D341Med (cell line): ENCODE measurements at regions not wholly inside any gene's neighbourhood (a gene's known extent, or its start where the extent isn't known, plus 50 kb on each side); places are given as distances from the start of the nearest gene placed in this dataset.
"Not testable (repeated sequence)": the region's sequence is repeated elsewhere in the genome, so short reads cannot be mapped to it uniquely, and the experiment has no call there.

ENCODE experiments used
- DNase-seq: peaks from one replicate; pipeline ENCODE4 v3.0.0; 2012; ENCODE audit warnings: low spot score

- no peak for DNase-seq
Observed at GRCh38 chr14:34173916-34174315, 223.0 kb upstream of the EGLN3 start.

GRCh38 chr14:34172550-34173368 lies 221.9 kb upstream of the EGLN3 start:
- DNase-seq, result no peak

- DNase-seq, result no peak
Observed at GRCh38 chr14:34172173-34172451, 221.2 kb upstream of the EGLN3 start.

- DNase-seq, result no peak
Observed at GRCh38 chr14:34171431-34172172, 220.7 kb upstream of the EGLN3 start.

GRCh38 chr14:34170882-34171281 lies 220.0 kb upstream of the EGLN3 start:
- DNase-seq, result no peak

GRCh38 chr14:34169561-34169960 lies 218.7 kb upstream of the EGLN3 start:
- DNase-seq, result no peak

GRCh38 chr14:34168656-34169055 lies 217.8 kb upstream of the EGLN3 start:
- no peak for DNase-seq

- no peak for DNase-seq
Observed at GRCh38 chr14:34165847-34166350, 215.0 kb upstream of the EGLN3 start.

- no peak for DNase-seq
Observed at GRCh38 chr14:34164162-34164864, 213.4 kb upstream of the EGLN3 start.

GRCh38 chr14:34161351-34162082 lies 210.6 kb upstream of the EGLN3 start:
- DNase-seq, result no peak

GRCh38 chr14:34160619-34161018 lies 209.7 kb upstream of the EGLN3 start:
- DNase-seq, result no peak

GRCh38 chr14:34157651-34158050 lies 206.8 kb upstream of the EGLN3 start:
- DNase-seq, result no peak

GRCh38 chr14:34147461-34147860 lies 196.6 kb upstream of the EGLN3 start:
- DNase-seq, result no peak

- DNase-seq, result not testable (repeated sequence)
Observed at GRCh38 chr14:34140127-34140526, 189.3 kb upstream of the EGLN3 start.

- DNase-seq, result not testable (repeated sequence)
Observed at GRCh38 chr14:34139160-34140121, 188.6 kb upstream of the EGLN3 start.

- DNase-seq, result no peak
Observed at GRCh38 chr14:34138175-34138574, 187.3 kb upstream of the EGLN3 start.

GRCh38 chr14:34137001-34137745 lies 186.3 kb upstream of the EGLN3 start:
- no peak for DNase-seq

- DNase-seq, result no peak
Observed at GRCh38 chr14:34135492-34135891, 184.6 kb upstream of the EGLN3 start.

GRCh38 chr14:34134484-34134883 lies 183.6 kb upstream of the EGLN3 start:
- no peak for DNase-seq

GRCh38 chr14:34129927-34130552 lies 179.2 kb upstream of the EGLN3 start:
- DNase-seq, result no peak
